SK-N-SH (cell line): ENCODE measurements at regions not wholly inside any gene's neighbourhood (a gene's known extent, or its start where the extent isn't known, plus 50 kb on each side); places are given as distances from the start of the nearest gene placed in this dataset.

Experiments
- CTCF ChIP-seq: fragments of 200-600 bp; sonication (generic); IDR thresholded peaks from 2 replicates; pipeline ENCODE4 v1.6.1; 2017; ENCODE audit warnings: antibody characterized with exemption, mild to moderate bottlenecking, moderate library complexity
- TF ChIP-seq, protein P1 (sequence below): IDR thresholded peaks from 2 replicates; pipeline ENCODE4 v1.6.1; 2012; ENCODE audit warnings: mild to moderate bottlenecking, low read depth, low read length, moderate library complexity

- TF ChIP-seq, protein P1, sequence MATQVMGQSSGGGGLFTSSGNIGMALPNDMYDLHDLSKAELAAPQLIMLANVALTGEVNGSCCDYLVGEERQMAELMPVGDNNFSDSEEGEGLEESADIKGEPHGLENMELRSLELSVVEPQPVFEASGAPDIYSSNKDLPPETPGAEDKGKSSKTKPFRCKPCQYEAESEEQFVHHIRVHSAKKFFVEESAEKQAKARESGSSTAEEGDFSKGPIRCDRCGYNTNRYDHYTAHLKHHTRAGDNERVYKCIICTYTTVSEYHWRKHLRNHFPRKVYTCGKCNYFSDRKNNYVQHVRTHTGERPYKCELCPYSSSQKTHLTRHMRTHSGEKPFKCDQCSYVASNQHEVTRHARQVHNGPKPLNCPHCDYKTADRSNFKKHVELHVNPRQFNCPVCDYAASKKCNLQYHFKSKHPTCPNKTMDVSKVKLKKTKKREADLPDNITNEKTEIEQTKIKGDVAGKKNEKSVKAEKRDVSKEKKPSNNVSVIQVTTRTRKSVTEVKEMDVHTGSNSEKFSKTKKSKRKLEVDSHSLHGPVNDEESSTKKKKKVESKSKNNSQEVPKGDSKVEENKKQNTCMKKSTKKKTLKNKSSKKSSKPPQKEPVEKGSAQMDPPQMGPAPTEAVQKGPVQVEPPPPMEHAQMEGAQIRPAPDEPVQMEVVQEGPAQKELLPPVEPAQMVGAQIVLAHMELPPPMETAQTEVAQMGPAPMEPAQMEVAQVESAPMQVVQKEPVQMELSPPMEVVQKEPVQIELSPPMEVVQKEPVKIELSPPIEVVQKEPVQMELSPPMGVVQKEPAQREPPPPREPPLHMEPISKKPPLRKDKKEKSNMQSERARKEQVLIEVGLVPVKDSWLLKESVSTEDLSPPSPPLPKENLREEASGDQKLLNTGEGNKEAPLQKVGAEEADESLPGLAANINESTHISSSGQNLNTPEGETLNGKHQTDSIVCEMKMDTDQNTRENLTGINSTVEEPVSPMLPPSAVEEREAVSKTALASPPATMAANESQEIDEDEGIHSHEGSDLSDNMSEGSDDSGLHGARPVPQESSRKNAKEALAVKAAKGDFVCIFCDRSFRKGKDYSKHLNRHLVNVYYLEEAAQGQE, result no peak
- TF ChIP-seq CTCF, result no peak
Observed at GRCh38 chr6:41997456-41997855, 52.9 kb upstream of the TAF8 start.
